ENCODE measurements at regions not wholly inside any gene's neighbourhood (a gene's known extent, or its start where the extent isn't known, plus 50 kb on each side); places are given as distances from the start of the nearest gene placed in this dataset.

- no peak for TF ChIP-seq CTCF (IDR thresholded peaks at IDR 0.05; ENCODE audit: low read depth, low read length, missing input control)
- no peak for TF ChIP-seq MAX (IDR thresholded peaks at IDR 0.05)
These were observed 126.5 kb upstream of the BNC2 start (continued) for GRCh38 chr9:16996901-16997491.

GRCh38 chr9:16992138-16992537 is 121.7 kb upstream of the BNC2 start:
- no peak overlapping the region for H3K4me3 ChIP-seq (ENCODE audit: low read depth in 1 of 3, low read length in 3 of 3)
- H3K9ac ChIP-seq (ENCODE audit: low read depth in 1 of 2, low read length in 2 of 2), result no peak overlapping the region
- H3K4me1 ChIP-seq (ENCODE audit: control insufficient read depth in 4 of 4, insufficient read depth in 4 of 4, low read length in 3 of 4), result no peaks in the 10 kb centered on the region
- H3K36me3 ChIP-seq (ENCODE audit: control insufficient read depth in 4 of 4, insufficient read depth in 3 of 4, low read depth in 1 of 4, low read length in 3 of 4), result no peaks in the 10 kb centered on the region
- DNase-seq (ENCODE audit: low spot score), result no peak
- H3K27me3 ChIP-seq (ENCODE audit: control insufficient read depth in 4 of 4, insufficient read depth in 4 of 4, low read length in 3 of 4), result no peaks in the 10 kb centered on the region
- TF ChIP-seq HNF4G (IDR thresholded peaks at IDR 0.05) (no peak), REST (IDR thresholded peaks at IDR 0.05) (no peak), FOXA2 (IDR thresholded peaks at IDR 0.05) (no peak), ZBTB33 (IDR thresholded peaks at IDR 0.05) (no peak), NR2F2 (IDR thresholded peaks at IDR 0.05) (no peak), FOXA1 (IDR thresholded peaks at IDR 0.05) (no peak), RAD21 (IDR thresholded peaks at IDR 0.05) (no peak), TAF1 (conservative IDR thresholded peaks at IDR 0.05) (no peak), CTCF (IDR thresholded peaks at IDR 0.05; ENCODE audit: low read depth, low read length, missing input control) (no peak), SP1 (IDR thresholded peaks at IDR 0.05) (no peak), EGR1 (IDR thresholded peaks at IDR 0.05; ENCODE audit: low read depth in 2 of 2) (no peak), JUND (IDR thresholded peaks at IDR 0.05) (no peak), ATF3 (IDR thresholded peaks at IDR 0.05) (no peak), GABPA (IDR thresholded peaks at IDR 0.05 in 1 of 2, conservative IDR thresholded peaks at IDR 0.05 in 1 of 2) (no peak), HNF4A (conservative IDR thresholded peaks at IDR 0.05) (no peak), MAX (IDR thresholded peaks at IDR 0.05) (no peak), YY1 (IDR thresholded peaks at IDR 0.05) (no peak), RXRA (IDR thresholded peaks at IDR 0.05) (no peak)
- no peak overlapping the region for H3K27ac ChIP-seq (ENCODE audit: low read depth in 1 of 2, low read length in 2 of 2)
- 66% methylated on average over 2 of the region's 2 CpGs for WGBS
- peaks cover 2 to 22% (median 8%) of the 10 kb centered on the region in 4 donors for H3K9me3 ChIP-seq (ENCODE audit: control insufficient read depth in 4 of 4, low read length in 3 of 4)
